CD4-positive, alpha-beta T cell treated with Interleukin-4 for 4 hours (primary cell): ENCODE measurements at regions not wholly inside any gene's neighbourhood (a gene's known extent, or its start where the extent isn't known, plus 50 kb on each side); places are given as distances from the start of the nearest gene placed in this dataset.
"Not testable (repeated sequence)": the region's sequence is repeated elsewhere in the genome, so short reads cannot be mapped to it uniquely, and the experiment has no call there.

Experiments used
- DNase-seq: peaks from one replicate; pipeline ENCODE4 v3.0.0-alpha.2; 2020

DNA sequence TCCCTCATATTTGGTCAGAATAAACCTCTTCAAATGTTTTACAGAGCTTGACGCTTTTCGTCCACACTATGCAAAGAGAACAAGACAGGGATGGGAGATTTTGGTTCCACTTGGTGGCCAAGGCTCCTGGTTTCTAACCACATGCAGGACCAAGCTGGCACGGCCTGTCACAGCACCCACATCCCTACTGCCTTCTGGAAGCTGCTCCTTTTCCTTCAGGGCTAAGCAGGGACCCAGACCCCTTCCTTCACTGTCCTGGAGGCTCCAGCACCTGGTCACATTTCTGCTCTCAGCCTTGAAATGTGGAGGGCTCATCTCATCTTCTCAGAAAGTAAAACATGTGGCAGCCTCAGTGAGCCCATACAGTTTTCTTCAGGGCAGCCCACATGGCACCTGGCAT lies 50.4 kb upstream of the ARHGEF7 start:
- DNase-seq: no peak

DNA sequence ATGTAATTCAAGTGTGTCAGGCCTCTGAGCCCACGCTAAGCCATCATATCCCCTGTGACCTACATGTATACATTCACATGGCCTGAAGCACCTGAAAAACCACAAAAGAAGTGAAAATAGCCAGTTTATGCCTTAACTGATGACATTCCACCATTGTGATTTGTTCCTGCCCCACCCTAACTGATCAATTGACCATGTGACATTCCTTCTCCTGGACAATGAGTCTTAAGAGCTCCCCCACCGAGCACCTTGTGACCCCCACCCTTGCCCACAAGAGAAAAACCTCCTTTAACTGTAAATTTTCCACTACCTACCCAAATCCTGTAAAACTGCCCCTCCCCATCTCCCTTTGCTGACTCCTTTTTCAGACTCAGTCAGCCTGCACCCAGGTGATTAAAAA lies 52.1 kb upstream of the ARHGEF7 start:
- DNase-seq: no peak

DNA sequence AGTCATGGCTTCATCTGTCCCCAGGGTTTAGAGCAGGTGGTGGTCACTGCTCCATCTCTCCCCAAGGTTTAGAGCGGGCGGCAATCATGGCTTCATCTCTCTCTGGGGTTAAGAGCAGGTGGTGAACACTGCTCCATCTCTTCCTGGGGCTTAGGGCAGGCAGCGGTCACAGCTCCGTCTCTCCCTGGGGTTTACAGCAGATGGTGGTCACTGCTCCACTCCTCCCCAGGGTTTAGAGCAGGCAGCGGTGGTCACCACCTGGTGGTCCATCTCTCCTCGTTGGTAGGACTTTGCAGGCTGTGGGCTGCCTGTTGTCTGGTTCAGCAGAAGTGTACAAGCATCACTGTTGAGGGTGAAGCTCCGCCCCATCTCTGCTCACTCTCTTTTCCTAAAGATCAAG lies 52.8 kb upstream of the ARHGEF7 start:
- DNase-seq: no peak

DNA sequence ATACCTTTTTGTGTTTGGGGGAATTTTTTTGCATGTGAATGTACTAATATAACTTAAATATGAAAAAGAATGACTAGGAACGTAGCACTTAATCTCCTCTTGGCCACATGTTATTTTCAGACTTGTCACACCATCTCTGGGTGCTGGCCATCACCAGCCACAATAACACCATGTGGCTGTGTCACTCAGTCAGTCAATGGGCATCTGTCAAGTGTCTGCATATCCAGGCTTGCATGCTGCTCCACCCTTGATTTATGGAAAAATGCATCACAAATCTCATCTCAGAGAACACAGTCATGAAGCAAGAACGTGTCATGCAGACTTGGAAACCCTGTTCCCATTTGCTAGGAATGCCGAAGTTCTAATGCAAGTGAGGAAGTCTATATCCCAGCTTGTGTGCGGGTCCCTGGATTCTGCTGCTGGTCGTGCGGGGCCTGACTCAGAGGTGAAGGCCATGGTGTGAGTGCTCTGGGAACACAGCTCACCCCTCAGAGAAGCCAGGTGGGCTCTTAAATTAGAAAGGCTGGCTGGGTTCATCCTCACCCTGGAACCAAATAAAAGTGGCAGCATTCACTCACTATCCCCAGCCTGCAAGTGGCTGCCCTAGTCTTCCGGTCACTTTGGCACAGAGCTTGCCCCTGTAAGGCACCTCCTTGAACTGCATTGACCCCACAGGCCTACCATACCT lies 53.6 kb upstream of the ARHGEF7 start:
- DNase-seq: no peak

DNA sequence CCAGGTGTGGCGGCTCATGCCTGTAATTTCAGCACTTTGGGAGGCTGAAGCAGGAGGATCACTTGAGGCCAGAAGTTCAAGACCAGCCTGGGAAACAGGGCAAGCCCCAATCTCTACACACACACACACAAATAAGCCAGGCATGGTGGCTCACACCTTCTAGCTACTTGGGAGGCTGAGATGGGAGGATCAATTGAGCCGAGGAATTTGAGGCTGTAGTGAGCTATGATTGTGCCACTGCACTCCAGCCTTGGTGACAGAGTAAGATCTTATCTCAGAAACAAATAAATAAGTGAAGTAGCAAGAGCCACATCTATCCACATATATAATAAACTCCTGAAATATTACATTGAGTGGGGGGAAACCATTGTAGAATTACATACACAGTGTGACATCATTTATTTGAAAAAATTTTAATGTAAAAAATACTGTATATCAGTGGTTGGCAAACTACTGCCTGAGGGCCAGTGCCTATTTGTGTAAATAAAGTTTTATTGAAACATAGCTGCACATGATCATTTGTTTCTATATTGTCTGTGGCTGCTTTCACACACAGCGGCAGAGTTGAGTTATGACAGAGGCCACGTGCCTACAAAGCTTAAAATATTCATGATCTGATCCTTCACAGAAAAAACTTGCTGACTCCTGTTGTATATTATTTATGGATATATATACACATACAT lies 54.7 kb upstream of the ARHGEF7 start:
- no peak for DNase-seq

DNA sequence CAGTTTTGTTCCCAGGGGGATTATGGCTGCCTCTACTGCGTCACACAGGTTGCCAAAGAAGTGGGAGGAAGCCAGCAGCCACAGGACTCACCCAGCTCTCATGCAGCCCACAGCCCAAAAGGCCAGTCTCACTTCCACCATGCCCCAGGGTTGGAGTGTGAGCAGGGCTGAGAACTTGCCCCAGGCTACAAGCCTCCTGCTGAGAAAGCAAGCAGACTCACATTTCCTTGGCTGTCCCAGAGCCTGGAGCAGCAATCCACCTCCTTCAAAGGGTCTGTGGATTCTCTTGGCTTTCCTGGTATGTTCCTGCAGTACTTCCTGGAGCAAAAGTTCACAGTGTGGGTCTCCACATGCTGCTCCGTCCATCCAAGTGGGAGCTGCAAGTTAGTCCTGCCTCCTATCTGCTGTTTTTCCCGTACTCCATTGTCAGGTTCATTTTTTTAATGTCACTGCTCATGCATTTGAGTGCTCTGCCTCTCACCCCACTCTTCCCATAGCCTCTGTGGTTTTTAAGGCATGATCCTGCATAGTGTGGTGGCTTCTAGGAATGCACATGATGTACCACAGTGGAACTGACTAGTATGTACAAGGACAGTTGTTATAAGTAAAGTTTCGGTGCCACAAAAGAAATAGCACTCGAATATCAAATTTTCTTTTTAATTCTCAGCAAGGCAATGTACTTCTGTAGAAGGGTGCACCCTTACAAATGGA lies 56.2 kb upstream of the ARHGEF7 start:
- DNase-seq: no peak

DNA sequence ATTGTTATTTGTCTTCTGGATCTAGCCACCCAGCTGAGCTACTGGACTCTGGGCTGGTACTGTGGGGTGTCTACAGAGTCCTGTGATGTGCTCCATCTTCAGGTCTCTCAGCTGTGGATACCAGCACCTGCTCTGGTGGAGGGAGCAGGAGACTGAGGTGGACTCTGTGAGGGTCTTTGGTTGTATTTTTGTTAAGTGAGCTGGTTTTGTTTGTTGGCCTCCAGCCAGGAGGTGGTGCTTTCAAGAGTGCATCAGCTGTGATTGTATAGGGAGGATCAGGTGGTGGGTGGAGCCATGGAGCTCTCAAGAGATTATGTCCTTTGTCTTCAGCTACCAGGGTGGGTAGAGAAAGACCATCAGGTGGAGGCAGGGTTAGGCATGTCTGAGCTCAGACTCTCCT lies 56.8 kb upstream of the ARHGEF7 start:
- not testable (repeated sequence) for DNase-seq

DNA sequence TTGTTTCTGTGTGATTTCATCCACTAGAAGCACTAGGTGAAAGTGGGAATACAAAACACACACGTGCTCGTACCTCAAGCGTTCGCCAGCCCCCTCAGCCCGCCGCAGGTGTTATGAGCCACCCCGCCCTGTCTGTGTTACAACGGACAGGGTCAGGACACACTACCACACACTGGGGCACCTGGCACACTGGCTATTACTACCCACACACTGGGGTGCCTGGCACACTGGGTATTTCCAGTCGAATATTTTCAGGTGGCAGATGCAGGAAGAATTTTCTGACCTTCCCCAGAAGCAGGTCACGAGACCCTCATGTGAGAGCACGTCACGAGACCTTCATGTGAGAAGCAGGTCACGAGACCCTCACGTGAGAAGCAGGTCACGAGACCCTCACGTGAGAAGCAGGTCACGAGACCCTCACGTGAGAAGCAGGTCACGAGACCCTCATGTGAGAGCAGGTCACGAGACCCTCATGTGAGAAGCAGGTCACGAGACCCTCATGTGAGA lies 63.3 kb upstream of the ARHGEF7 start:
- DNase-seq: not testable (repeated sequence)

DNA sequence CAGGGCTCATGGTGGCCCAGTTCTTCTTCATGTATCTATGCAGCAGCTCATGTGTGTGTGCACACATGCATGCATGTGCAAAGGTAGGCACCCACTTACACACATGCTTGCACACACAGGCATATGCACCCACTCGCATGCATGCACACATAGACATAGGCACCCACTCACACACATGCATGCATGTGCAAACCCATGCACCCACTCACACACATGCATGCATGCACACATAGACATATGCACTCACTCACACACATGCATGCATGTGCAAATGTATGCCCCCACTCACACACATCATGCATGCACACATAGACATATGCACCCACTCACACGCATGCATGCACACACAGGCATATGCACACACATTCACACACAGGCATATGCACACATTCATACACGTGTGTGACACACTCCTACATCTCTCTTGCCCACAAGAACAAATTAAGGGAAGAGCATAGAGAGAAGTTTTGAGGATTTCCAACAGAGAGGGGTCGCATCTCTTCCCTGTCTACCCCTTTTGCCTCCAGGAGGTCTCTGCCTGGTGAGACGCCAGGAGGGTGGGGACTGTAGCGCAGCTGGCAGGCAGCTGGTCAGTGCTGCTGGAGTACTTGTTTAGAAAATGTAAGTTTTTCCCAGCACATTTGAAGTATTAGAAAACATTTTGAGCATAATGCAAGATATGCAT lies 63.9 kb upstream of the ARHGEF7 start:
- DNase-seq: no peak

DNA sequence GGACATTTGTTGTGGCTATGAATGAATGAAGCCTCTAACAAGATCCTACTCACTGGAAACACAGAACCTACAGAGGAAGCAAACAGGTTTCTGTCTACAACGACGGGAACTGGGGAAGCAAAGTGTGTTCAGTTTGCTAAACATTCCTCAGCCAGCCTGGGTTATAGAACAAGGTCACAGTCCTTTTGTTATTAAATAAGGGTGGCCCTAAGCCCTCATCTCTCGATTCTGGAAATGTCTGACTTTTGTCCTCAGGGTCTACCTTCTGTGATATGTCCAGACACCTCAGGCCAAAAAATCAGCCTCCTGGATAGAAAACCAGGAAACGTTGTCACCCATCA lies 64.6 kb upstream of the ARHGEF7 start:
- no peak for DNase-seq

DNA sequence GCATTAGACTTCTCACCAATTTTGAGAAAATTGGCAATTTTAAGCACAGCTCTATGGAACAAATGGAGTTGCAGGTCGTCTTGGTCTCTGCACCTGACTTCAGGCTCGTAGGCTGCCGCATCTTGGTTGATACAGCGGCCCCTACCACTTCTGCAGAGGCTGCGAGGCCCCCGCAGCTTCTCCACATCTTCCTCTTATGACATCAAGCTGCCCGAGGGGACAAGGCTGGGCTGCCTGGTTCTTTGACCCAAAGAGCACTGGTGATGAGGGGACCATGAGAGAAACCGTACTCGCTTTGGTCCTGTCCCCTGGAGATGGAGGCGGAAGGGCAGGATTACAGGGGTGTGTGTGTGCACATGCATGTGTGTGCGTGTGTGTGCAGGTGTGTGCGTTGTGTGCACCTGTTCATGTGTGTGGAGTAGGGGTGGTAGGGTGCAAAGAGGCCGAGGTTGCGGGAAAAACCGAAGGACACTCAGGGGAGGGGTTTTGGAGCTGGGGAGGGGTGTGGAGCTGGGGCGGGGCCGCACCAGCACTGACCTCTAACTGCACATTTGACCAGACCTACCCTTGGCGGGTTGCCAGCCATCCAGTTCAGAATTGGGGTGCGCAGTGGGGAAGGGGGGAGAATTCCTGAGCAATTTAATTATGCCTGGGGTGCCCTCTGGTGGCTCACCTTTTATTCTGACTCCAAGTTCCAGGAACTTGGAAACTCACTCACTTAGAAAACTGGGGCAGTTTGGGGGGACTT lies 65.1 kb upstream of the ARHGEF7 start:
- DNase-seq: no peak

DNA sequence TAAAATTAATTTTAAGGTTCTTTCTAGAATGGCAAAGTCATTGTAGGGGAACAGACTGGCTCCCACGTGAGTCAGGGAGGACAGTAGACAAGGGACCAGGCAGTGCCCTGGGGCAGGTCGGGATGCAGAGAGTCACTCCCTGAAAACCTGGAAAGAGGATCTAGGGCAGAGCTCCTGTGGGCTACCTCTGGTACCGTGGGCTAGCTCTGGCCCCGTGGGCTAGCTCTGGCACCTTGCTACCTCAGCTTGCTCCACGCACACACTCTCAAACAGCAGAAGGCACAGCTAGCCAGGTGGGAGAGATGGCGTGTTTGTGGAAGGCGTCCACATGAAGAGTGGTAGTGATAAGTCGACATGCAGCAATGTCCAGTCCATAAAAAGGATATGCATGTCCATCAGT lies 66.7 kb upstream of the ARHGEF7 start:
- no peak for DNase-seq

DNA sequence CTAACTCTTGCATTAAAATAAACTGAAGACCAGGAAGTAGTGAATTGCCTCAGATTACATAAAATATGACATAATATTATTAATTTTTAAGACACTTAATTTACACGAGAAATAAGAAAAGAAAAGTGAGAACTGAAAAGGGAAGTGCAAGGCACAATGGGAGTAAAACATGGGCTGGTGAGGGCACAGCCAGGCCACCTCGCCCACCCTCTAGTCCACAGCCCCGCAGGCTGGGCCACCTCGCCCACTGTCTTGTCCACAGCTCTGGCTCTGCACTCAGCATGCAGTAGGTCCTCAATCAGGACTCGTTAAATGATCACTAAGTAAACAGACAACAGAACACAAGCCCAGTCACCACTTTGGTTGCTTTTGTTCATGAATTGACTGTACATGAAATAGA lies 67.8 kb upstream of the ARHGEF7 start:
- DNase-seq: no peak

DNA sequence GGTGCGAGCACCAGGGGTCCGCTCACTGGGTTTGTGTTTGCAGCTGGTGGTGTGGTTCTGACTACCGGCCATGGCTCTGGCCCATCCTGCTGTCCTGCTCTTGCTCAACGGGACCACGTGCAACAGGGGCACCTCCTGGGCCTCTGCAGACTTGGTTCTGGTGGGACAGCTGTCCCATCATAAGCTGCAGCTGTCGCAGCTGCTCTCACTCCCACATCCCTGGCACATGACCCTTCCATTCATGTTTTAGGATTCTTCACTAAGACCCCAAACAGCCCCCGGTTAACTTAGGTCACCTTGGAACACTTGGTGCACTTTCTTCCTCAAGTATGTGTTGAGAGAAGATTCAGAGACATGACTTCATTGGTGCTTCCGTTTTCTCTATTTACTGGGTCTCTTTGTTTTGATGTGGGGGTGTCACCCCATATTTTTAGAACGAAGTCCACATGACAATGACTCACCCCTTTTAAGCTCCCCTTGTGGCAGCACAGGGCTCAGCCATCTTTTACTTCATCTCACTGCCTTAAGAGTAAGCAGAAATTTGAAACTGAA lies 68.4 kb upstream of the ARHGEF7 start:
- DNase-seq: peak; percentile 11

DNA sequence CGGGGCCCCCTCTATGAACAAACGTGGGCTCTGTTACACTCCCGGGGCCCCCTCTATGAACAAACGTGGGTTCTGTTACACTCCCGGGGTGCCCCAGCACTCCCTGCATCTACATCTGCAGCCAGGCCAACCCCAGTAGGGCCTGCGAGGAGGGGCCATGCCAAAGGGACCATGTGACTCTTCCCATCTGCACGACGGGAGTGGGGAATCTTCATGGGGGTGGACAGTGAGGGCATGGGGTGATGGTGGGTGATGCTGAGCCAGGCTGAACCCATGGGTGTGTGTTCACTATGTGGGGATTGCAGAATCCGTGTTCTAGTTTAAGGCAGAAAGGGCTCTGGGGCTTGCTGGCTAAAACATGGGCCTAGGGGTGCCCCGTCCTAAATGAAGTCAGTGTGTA lies 69.9 kb upstream of the ARHGEF7 start:
- no peak for DNase-seq

DNA sequence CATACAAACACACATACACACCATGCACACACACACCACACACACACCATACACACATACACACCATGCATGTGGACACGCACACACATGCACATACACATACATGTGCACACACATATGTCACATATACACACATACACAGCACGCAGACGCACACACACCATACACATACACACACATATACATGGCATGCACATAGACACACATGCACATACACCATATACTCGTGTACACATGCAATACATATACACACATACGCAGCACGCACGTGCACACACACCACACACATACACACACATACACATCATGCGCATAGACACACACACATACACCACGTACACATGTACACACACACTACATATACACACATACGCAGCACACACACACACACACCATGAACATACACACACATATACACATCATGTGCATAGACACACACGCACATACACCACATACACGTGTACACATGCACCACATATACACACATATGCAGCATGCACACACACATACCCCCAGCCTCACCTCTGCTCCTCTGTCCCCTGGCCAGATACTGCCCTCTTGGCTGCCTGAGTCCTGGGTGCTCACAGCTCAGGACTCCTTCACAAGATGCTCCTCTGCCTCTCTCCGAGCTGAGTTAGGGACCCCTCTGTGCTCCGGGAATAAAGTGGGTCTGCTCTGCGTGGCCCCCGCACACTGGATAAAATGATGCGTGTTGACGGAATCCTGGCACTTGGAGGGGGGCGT lies 70.9 kb upstream of the ARHGEF7 start:
- no peak for DNase-seq

DNA sequence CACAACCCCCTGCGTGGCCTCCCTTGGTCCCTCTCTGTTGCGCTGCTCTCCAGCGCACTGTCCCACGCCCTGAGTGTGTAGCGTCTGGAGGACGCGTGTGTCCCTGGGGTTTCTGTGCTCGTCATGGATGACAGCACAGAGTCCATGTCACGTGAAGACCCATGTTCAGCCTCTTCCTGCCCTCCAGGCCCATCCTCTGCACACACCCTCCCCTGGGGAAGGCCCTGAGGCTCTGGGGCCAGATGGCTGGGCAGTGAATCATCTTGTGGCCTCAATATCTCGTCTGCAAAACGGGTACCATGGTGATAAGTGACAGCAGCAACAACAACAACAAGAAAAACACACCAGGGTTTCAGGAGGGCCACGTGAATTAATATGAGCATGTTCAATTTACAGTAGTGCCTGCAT lies 71.5 kb upstream of the ARHGEF7 start:
- DNase-seq: no peak

DNA sequence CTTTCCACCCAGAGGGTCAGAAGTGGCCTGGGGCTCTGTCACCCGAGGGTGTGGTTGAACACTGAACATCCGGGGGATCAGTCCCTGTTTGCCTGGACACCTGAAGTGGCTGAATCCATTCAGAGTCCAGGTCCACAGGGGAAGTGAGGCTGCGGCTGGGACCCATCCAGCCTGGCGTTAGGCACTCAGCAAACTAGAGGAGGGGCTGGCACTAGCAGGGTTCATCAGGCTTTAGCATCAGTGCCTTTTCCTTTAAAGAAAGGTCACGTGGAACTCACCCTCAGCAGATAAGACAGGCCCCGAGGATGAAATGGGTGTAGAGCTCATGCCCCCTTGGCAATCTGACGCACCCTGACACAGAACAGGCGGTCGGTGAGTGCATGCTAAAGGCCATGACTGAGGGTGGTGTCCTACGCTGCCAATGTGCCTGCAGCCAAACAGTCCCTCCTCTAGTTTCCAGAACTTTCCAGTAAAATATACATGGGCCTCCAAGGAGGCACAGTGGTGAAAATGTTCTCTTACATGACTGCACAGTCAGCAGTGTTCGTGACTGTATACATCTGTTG lies 72.4 kb upstream of the ARHGEF7 start:
- DNase-seq: no peak

DNA sequence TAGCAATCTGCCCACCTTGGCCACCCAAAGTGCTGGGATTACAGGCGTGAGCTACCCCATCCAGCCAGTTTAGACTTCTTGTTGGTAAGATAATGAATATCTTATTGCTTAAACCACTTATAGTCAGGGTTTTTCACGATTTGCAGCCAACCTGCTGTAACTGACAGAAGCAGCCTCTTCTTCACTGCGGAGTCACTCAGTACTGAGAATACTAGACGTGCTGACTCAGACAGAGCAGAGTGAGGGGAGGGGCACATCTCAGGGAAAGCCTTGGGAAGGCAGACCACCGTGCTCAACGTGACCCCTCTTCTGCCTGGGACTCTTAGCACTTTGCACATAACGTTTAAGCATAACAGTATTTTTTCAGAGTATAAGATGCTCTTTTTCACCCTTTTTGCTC lies 74.3 kb upstream of the ARHGEF7 start:
- no peak for DNase-seq

DNA sequence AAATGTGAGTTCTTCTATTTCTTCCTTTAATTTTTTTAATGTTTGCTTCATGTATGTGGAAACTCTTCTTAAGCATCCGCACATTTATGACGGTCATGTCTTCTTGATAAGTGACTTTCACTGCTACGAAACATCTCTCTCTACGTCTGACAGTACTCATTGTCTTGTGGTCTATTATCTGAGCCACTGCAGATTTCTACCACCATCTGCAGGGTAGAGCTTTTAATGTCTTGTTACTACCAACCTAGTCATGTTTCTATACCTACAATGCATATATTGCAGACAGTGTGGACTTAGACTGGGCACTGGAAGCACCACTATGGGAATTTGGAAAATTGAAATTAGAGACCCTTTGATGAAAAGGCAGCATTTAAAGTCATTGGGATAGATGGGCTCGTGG lies 75.4 kb upstream of the ARHGEF7 start:
- DNase-seq: no peak

DNA sequence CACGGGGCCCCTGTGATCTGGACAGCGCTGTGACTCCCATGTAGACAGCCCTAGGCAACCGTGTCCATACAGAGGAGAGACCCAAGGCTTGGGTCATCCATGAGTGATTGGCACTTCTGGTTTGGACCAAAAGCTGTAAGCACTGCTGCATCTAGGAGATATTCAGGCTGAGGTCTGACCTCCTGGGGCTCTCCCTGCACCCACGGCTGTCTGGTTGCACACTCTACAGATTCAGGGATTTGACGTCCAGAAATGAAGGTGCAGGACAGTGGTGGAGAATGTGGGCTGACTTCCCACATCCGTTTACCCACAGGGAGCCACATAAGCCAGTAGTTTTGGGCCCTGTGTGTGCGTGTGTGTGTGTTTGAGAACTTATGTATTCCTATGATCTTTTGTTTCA lies 76.2 kb upstream of the ARHGEF7 start:
- no peak for DNase-seq
